Sigmoid colon (tissue), 4 donors: ENCODE measurements at regions not wholly inside any gene's neighbourhood (a gene's known extent, or its start where the extent isn't known, plus 50 kb on each side); places are given as distances from the start of the nearest gene placed in this dataset.

Source experiments
- EP300 ChIP-seq, 4 donors: sonication (generic); formaldehyde crosslinking; IDR thresholded peaks; one replicate each; pipeline ENCODE4 v1.6.1; 2017; ENCODE audit warnings: antibody characterized with exemption in 4 of 4
- POLR2A ChIP-seq, 2 donors: fragments of 450-650 bp; IDR thresholded peaks; one replicate each; pipeline ENCODE4 v1.6.1; 2016; ENCODE audit warnings: antibody characterized with exemption in 2 of 2, mild to moderate bottlenecking in 2 of 2, moderate library complexity in 2 of 2
- POLR2AphosphoS5 ChIP-seq, 4 donors: sonication (generic); formaldehyde crosslinking; IDR thresholded peaks; one replicate each; pipeline ENCODE4 v1.6.1; 2017; ENCODE audit warnings: antibody characterized with exemption in 4 of 4
- TF ChIP-seq, protein P1 (sequence below), 4 experiments: fragments of 450-650 bp in 3 of 4; fragments of 200-600 bp in 1 of 4; IDR thresholded peaks; one replicate each; pipeline ENCODE4 v1.5.1; 2016 to 2019; ENCODE audit warnings: antibody characterized with exemption in 4 of 4, mild to moderate bottlenecking in 3 of 4, moderate library complexity in 2 of 4

DNA sequence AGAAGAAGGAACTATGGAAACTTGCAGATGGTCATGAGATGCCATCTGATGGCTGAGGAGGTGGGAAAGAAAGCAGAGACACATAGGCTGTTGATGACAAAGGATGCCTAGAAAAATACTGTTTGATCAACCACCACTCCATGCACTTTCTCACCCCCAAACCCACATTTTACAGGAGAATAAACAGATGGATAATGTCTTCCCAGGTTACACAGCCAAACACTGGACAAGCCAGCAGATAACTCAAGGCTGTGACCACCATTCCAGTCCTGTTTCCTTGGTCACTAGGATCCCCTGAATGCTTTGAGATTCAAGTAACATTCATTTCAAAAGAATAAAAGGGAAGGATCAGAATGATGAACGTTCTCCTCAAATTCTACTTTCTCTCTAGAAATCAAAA lies 733.0 kb upstream of the SOX11 start:
- TF ChIP-seq, protein P1, sequence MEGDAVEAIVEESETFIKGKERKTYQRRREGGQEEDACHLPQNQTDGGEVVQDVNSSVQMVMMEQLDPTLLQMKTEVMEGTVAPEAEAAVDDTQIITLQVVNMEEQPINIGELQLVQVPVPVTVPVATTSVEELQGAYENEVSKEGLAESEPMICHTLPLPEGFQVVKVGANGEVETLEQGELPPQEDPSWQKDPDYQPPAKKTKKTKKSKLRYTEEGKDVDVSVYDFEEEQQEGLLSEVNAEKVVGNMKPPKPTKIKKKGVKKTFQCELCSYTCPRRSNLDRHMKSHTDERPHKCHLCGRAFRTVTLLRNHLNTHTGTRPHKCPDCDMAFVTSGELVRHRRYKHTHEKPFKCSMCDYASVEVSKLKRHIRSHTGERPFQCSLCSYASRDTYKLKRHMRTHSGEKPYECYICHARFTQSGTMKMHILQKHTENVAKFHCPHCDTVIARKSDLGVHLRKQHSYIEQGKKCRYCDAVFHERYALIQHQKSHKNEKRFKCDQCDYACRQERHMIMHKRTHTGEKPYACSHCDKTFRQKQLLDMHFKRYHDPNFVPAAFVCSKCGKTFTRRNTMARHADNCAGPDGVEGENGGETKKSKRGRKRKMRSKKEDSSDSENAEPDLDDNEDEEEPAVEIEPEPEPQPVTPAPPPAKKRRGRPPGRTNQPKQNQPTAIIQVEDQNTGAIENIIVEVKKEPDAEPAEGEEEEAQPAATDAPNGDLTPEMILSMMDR (IDR thresholded peaks at IDR 0.05) = no peak
- TF ChIP-seq POLR2A (IDR thresholded peaks at IDR 0.05) (no peak), EP300 (IDR thresholded peaks at IDR 0.05) (no peak), POLR2AphosphoS5 (IDR thresholded peaks at IDR 0.05) (no peak)
